Ascending aorta (tissue), 2 donors: ENCODE measurements at regions not wholly inside any gene's neighbourhood (a gene's known extent, or its start where the extent isn't known, plus 50 kb on each side); places are given as distances from the start of the nearest gene placed in this dataset.

ENCODE experiments used
- DNase-seq, 2 donors: peaks; one replicate each; pipeline ENCODE4 v3.0.0-alpha.2; 2019; ENCODE audit warnings: low spot score in 2 of 2
- H3K27ac ChIP-seq, 2 donors: fragments of 200-600 bp; sonication (generic); one replicate each; pipeline ENCODE4 v1.5.1; 2016 to 2017; ENCODE audit warnings: mild to moderate bottlenecking in 1 of 2
- H3K27me3 ChIP-seq: fragments of 200-600 bp; sonication (generic); one replicate; pipeline ENCODE4 v1.5.1; 2017
- H3K36me3 ChIP-seq, 2 donors: fragments of 200-600 bp; sonication (generic); one replicate each; pipeline ENCODE4 v1.5.1; 2016
- H3K4me1 ChIP-seq, 2 donors: fragments of 200-600 bp; sonication (generic); one replicate each; pipeline ENCODE4 v1.5.1; 2016 to 2017; ENCODE audit warnings: mild to moderate bottlenecking in 1 of 2
- H3K4me3 ChIP-seq, 2 donors: fragments of 200-600 bp; sonication (generic); one replicate each; pipeline ENCODE4 v1.5.1; 2016 to 2017; ENCODE audit warnings: mild to moderate bottlenecking in 1 of 2
- H3K9me3 ChIP-seq, 2 donors: fragments of 200-600 bp; sonication (generic); one replicate each; pipeline ENCODE4 v1.5.1; 2016
- CTCF ChIP-seq, 3 experiments: fragments of 200-600 bp in 2 of 3; fragments of 450-650 bp in 1 of 3; sonication (generic) in 2 of 3; IDR thresholded peaks; one replicate each; pipeline ENCODE4 v1.5.1; 2016 to 2019; ENCODE audit warnings: antibody characterized with exemption in 3 of 3, mild to moderate bottlenecking in 1 of 3, moderate library complexity in 1 of 3
- intact Hi-C: fragments of 100-400 bp; cut with DNase I; formaldehyde crosslinking; loops from one replicate; pipeline ENCODE4 v1.15.1; 2023

DNA sequence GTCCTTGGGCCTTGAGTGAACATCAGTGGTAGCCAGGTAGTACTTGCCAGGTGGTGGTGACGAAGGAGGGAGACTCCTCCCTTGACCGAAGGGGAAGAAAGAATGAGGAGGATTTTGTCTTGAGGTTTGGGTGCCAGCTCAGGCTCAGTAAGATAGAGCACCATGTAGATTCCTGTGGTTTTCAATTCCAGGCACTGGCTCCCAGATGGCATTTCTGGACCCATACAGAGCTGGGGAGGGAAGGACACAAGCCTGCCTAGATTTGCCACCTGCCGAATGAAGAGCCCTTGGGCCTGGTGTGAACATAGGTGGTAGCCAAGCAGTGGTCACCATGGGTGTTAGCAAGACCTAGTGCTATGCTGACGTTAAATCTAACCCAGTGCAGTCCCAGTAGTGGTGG is 108.8 kb upstream of the UBE2E3 start:
- H3K27me3 ChIP-seq: no peaks in the 10 kb centered on the region
- no peaks in the 10 kb centered on the region for H3K36me3 ChIP-seq
- no peak overlapping the region for H3K27ac ChIP-seq
- H3K4me3 ChIP-seq: no peak overlapping the region
- intact Hi-C loops: no loop called here
- H3K9me3 ChIP-seq: no peaks in the 10 kb centered on the region
- DNase-seq: no peak
- no peaks in the 10 kb centered on the region for H3K4me1 ChIP-seq
- no peak for TF ChIP-seq CTCF (IDR thresholded peaks at IDR 0.05)

- no peaks in the 10 kb centered on the region for H3K27me3 ChIP-seq
- H3K36me3 ChIP-seq: no peaks in the 10 kb centered on the region
- no peak for TF ChIP-seq CTCF (IDR thresholded peaks at IDR 0.05)
- no peaks in the 10 kb centered on the region for H3K4me1 ChIP-seq
- DNase-seq: no peak
- no peak overlapping the region for H3K27ac ChIP-seq
- no peak overlapping the region for H3K4me3 ChIP-seq
- intact Hi-C loops: no loop called here
- H3K9me3 ChIP-seq: no peaks in the 10 kb centered on the region
These were observed 130.6 kb upstream of the UBE2E3 start for GRCh38 chr2:180849851-180850250.

- no peak for TF ChIP-seq CTCF (IDR thresholded peaks at IDR 0.05)
- H3K27me3 ChIP-seq: no peaks in the 10 kb centered on the region
- no peak for DNase-seq
- H3K36me3 ChIP-seq: no peaks in the 10 kb centered on the region
- H3K9me3 ChIP-seq: no peaks in the 10 kb centered on the region
- intact Hi-C loops: no loop called here
- H3K4me3 ChIP-seq: no peak overlapping the region
- no peak overlapping the region for H3K27ac ChIP-seq
- no peaks in the 10 kb centered on the region for H3K4me1 ChIP-seq
These were observed 132.0 kb upstream of the UBE2E3 start for GRCh38 chr2:180848393-180848792.

DNA sequence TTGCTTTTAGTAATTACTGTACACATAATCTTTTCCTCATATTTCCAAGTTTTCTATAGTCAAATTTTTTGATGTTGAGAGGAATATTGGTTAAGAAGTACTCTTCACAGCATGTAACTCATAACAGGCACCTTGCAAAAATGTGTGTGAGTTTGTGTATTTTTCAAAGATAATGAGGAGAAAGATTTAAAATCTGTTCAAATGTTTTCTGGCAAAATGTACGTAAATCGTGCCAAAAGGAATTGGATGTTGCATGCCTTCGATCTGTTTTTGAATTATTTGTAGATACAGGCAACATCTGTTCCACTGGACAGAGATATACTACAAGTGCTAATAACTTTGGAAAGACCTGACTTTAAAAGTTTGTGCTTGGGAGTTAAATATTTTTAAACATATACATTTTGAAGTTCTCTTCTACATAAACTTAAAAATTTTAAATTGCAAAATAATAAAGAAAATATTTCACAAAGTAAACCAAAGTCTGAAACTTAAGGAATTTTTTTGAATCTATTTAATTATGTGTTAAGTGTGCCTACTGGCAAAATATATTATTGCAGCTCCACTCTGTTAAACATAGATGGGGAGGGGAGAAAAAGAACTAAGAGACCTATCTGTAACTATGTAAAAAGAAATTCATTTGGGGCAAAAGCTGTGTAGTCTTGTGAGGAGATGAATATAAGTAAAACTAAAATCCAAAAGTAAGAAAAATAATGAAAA is 133.5 kb upstream of the UBE2E3 start:
- intact Hi-C loops: no loop called here
- Histone ChIP-seq H3K27ac (no peak overlapping the region), H3K36me3 (no peaks in the 10 kb centered on the region), H3K4me1 (no peaks in the 10 kb centered on the region), H3K4me3 (no peak overlapping the region), H3K9me3 (no peaks in the 10 kb centered on the region), H3K27me3 (no peaks in the 10 kb centered on the region)
- no peak for DNase-seq
- no peak for TF ChIP-seq CTCF (IDR thresholded peaks at IDR 0.05)

- no peaks in the 10 kb centered on the region for H3K27me3 ChIP-seq
- H3K27ac ChIP-seq: no peak overlapping the region
- no peaks in the 10 kb centered on the region for H3K9me3 ChIP-seq
- no peaks in the 10 kb centered on the region for H3K4me1 ChIP-seq
- intact Hi-C loops: no loop called here
- no peaks in the 10 kb centered on the region for H3K36me3 ChIP-seq
- no peak for DNase-seq
- TF ChIP-seq CTCF (IDR thresholded peaks at IDR 0.05): no peak
- H3K4me3 ChIP-seq: no peak overlapping the region
These were observed 137.9 kb upstream of the UBE2E3 start for GRCh38 chr2:180842461-180842860.

GRCh38 chr2:180840641-180841040 is 139.8 kb upstream of the UBE2E3 start:
- TF ChIP-seq CTCF (IDR thresholded peaks at IDR 0.05): no peak
- no peaks in the 10 kb centered on the region for H3K36me3 ChIP-seq
- DNase-seq: no peak
- intact Hi-C loops: no loop called here
- H3K4me3 ChIP-seq: no peak overlapping the region
- H3K9me3 ChIP-seq: no peaks in the 10 kb centered on the region
- H3K4me1 ChIP-seq: no peaks in the 10 kb centered on the region
- H3K27ac ChIP-seq: no peak overlapping the region
- H3K27me3 ChIP-seq: no peaks in the 10 kb centered on the region
